ENCODE measurements at regions not wholly inside any gene's neighbourhood (a gene's known extent, or its start where the extent isn't known, plus 50 kb on each side); places are given as distances from the start of the nearest gene placed in this dataset.

DNA sequence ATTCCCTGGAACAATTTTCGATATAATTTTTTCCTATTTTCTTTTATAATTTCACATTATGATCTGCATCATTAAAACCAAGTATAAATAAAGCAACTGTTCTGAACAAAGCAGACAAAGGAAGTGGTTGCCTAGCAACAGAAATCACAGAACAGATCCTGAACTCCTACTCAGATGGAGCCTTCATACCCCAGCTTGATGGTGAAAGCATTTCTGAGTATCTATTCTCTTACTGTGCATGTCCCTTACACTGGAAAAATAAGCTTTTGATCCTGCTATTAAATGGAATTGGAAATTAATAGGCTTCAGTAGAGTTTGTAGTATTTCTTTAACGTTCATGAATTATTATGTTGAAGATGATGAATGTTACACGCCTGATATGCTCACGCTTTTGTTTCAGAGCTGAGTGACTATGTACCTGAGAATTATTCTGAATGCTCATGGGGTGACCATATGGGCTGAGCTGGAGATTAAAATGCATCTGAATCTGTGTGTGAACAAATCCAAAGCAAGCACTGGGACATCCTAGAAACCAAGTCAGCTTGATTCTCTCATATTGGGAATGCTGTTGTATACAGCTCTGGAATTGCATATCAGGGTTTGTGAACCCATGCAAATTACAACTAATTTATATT is 254.0 kb downstream of the KCNJ3 start:
- TF ChIP-seq, protein P1, sequence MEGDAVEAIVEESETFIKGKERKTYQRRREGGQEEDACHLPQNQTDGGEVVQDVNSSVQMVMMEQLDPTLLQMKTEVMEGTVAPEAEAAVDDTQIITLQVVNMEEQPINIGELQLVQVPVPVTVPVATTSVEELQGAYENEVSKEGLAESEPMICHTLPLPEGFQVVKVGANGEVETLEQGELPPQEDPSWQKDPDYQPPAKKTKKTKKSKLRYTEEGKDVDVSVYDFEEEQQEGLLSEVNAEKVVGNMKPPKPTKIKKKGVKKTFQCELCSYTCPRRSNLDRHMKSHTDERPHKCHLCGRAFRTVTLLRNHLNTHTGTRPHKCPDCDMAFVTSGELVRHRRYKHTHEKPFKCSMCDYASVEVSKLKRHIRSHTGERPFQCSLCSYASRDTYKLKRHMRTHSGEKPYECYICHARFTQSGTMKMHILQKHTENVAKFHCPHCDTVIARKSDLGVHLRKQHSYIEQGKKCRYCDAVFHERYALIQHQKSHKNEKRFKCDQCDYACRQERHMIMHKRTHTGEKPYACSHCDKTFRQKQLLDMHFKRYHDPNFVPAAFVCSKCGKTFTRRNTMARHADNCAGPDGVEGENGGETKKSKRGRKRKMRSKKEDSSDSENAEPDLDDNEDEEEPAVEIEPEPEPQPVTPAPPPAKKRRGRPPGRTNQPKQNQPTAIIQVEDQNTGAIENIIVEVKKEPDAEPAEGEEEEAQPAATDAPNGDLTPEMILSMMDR (conservative IDR thresholded peaks at IDR 0.05; ENCODE audit: low read length): no peak
- no peak for TF ChIP-seq EZH2phosphoT487 (IDR thresholded peaks at IDR 0.05; ENCODE audit: borderline replicate concordance, low read depth, low read length)
